GM21528 (cell line): ENCODE measurements at regions not wholly inside any gene's neighbourhood (a gene's known extent, or its start where the extent isn't known, plus 50 kb on each side); places are given as distances from the start of the nearest gene placed in this dataset.
"Not testable (repeated sequence)": the region's sequence is repeated elsewhere in the genome, so short reads cannot be mapped to it uniquely, and the experiment has no call there.

Source experiments
- ATAC-seq: cut with Tn5 transposase; IDR thresholded peaks from one replicate; pipeline ENCODE4 v1.9.1; 2021; ENCODE audit warnings: mild to moderate bottlenecking, moderate library complexity; ENCODE audit not compliant: unreplicated experiment, low FRiP score

GRCh38 chr13:80189889-80190597 is 150.9 kb downstream of the SPRY2 start:
- no peak for ATAC-seq

GRCh38 chr13:80180740-80181355 is 160.1 kb downstream of the SPRY2 start:
- ATAC-seq, result no peak

- no peak for ATAC-seq
Observed at GRCh38 chr13:80177327-80177726, 163.6 kb downstream of the SPRY2 start.

- ATAC-seq, result no peak
Observed at GRCh38 chr13:80173224-80173623, 167.7 kb downstream of the SPRY2 start.

- ATAC-seq, result no peak
Observed at GRCh38 chr13:80171096-80171495, 169.8 kb downstream of the SPRY2 start.

GRCh38 chr13:80168089-80168850 is 172.7 kb downstream of the SPRY2 start:
- no peak for ATAC-seq

- no peak for ATAC-seq
Observed at GRCh38 chr13:80166352-80166751, 174.6 kb downstream of the SPRY2 start.

- ATAC-seq, result no peak
Observed at GRCh38 chr13:80164462-80164861, 176.5 kb downstream of the SPRY2 start.

GRCh38 chr13:80161896-80162295 is 179.0 kb downstream of the SPRY2 start:
- ATAC-seq, result no peak

GRCh38 chr13:80161219-80161618 is 179.7 kb downstream of the SPRY2 start:
- ATAC-seq, result no peak

- no peak for ATAC-seq
Observed at GRCh38 chr13:80160110-80160509, 180.8 kb downstream of the SPRY2 start.

GRCh38 chr13:80157261-80157932 is 183.5 kb downstream of the SPRY2 start:
- no peak for ATAC-seq

- ATAC-seq, result not testable (repeated sequence)
Observed at GRCh38 chr13:80152142-80152541, 188.8 kb downstream of the SPRY2 start.

- no peak for ATAC-seq
Observed at GRCh38 chr13:80151016-80151415, 189.9 kb downstream of the SPRY2 start.

- ATAC-seq, result no peak
Observed at GRCh38 chr13:80149736-80150135, 191.2 kb downstream of the SPRY2 start.

GRCh38 chr13:80145171-80145690 is 195.7 kb downstream of the SPRY2 start:
- ATAC-seq, result no peak

GRCh38 chr13:80144493-80144892 is 196.4 kb downstream of the SPRY2 start:
- no peak for ATAC-seq

GRCh38 chr13:80141123-80141849 is 199.6 kb downstream of the SPRY2 start:
- no peak for ATAC-seq

GRCh38 chr13:80140685-80141084 is 200.2 kb downstream of the SPRY2 start:
- ATAC-seq, result no peak

- no peak for ATAC-seq
Observed at GRCh38 chr13:80139196-80139595, 201.7 kb downstream of the SPRY2 start.
